Smooth muscle cell (in vitro differentiated cells): ENCODE measurements at regions not wholly inside any gene's neighbourhood (a gene's known extent, or its start where the extent isn't known, plus 50 kb on each side); places are given as distances from the start of the nearest gene placed in this dataset.

Experiments
- DNase-seq: peaks from one replicate; lab custom pipeline; 2025; ENCODE audit not compliant: unreplicated experiment; lab: John Stamatoyannopoulos, UW
- H2AFZ ChIP-seq: fragments of 200-600 bp; sonication (generic); 2 replicates; pipeline ENCODE4 v1.6.0; 2016; ENCODE audit warnings: antibody characterized with exemption, low read depth, mild to moderate bottlenecking
- H3F3A ChIP-seq: fragments of 200-600 bp; sonication (generic); 2 replicates; pipeline ENCODE4 v1.6.0; 2017; ENCODE audit warnings: antibody characterized with exemption, low read depth
- H3K27ac ChIP-seq: fragments of 200-600 bp; sonication (generic); 2 replicates; pipeline ENCODE4 v1.5.1; 2016; ENCODE audit warnings: low read depth, mild to moderate bottlenecking
- H3K27me3 ChIP-seq: fragments of 200-600 bp; sonication (generic); 2 replicates; pipeline ENCODE4 v1.6.1; 2016; ENCODE audit warnings: low read depth, mild to moderate bottlenecking
- H3K36me3 ChIP-seq: fragments of 200-600 bp; sonication (generic); 2 replicates; pipeline ENCODE4 v1.5.1; 2016; ENCODE audit warnings: low read depth
- H3K4me1 ChIP-seq: fragments of 200-600 bp; sonication (generic); 2 replicates; pipeline ENCODE4 v1.5.1; 2016; ENCODE audit warnings: low read depth
- H3K4me2 ChIP-seq: fragments of 200-600 bp; sonication (generic); 2 replicates; pipeline ENCODE4 v1.6.0; 2016; ENCODE audit warnings: mild to moderate bottlenecking
- H3K4me3 ChIP-seq: fragments of 200-600 bp; sonication (generic); 2 replicates; pipeline ENCODE4 v1.5.1; 2016; ENCODE audit warnings: mild to moderate bottlenecking
- H3K79me2 ChIP-seq: fragments of 200-600 bp; sonication (generic); 2 replicates; pipeline ENCODE4 v1.6.0; 2016; ENCODE audit warnings: low read depth, mild to moderate bottlenecking
- H3K9ac ChIP-seq: fragments of 200-600 bp; sonication (generic); 2 replicates; pipeline ENCODE4 v1.6.0; 2016; ENCODE audit warnings: low read depth
- H3K9me3 ChIP-seq: fragments of 200-600 bp; sonication (generic); replicated peaks from 2 replicates; pipeline ENCODE4 v1.5.1; 2016; ENCODE audit warnings: low read depth
- H4K20me1 ChIP-seq: fragments of 200-600 bp; sonication (generic); 2 replicates; pipeline ENCODE4 v1.6.0; 2016; ENCODE audit warnings: low read depth
- CTCF ChIP-seq: fragments of 200-600 bp; sonication (generic); IDR thresholded peaks from 2 replicates; pipeline ENCODE4 v1.5.1; 2017; ENCODE audit warnings: borderline replicate concordance, mild to moderate bottlenecking, antibody characterized with exemption; ENCODE audit not compliant: insufficient read depth, poor library complexity, severe bottlenecking
- WGBS: methylation state at CpG from one replicate; pipeline ENCODE4 v1.1.7; 2016; ENCODE audit warnings: low lambda C conversion rate; 5-methylcytosine and 5-hydroxymethylcytosine counted together

DNA sequence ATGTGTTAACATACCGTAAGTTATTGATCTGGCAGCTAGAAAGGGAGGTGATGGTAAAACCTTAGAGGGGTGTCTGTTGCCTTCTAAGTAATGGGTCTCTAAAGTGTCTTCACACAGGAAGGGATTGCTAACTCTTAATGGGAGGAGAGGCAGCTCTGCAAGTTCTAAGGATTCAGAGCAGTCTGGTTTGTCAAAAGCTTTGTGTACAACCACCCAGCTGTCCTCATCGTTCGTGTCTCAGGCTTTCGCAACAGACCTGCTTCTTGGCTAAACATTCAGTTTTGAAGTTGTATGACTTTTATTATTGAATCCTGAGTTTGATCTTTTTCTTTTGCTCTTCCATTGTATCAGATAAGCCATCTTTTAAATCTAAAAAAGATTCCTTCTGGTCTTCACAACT, 404.9 kb downstream of the SQOR start:
- Histone ChIP-seq H3K4me3 (no peak overlapping the region), H3K9me3 (no peaks in the 10 kb centered on the region), H3K4me2 (no peak overlapping the region), H4K20me1 (no peaks in the 10 kb centered on the region), H3K79me2 (no peaks in the 10 kb centered on the region), H2AFZ (no peak overlapping the region), H3K9ac (no peak overlapping the region), H3K4me1 (no peaks in the 10 kb centered on the region), H3F3A (no peaks in the 10 kb centered on the region), H3K27ac (no peak overlapping the region), H3K36me3 (no peaks in the 10 kb centered on the region), H3K27me3 (no peaks in the 10 kb centered on the region)
- WGBS = 70% methylated on average over 4 of the region's 4 CpGs
- DNase-seq = no peak
- TF ChIP-seq CTCF = no peak

GRCh38 chr15:46041905-46042304, 407.1 kb downstream of the SQOR start:
- Histone ChIP-seq H3K27me3 (no peaks in the 10 kb centered on the region), H3K36me3 (no peaks in the 10 kb centered on the region), H3K9ac (no peak overlapping the region), H3K27ac (no peak overlapping the region), H3K79me2 (no peaks in the 10 kb centered on the region), H4K20me1 (no peaks in the 10 kb centered on the region), H2AFZ (no peak overlapping the region), H3K4me2 (no peak overlapping the region), H3K9me3 (no peaks in the 10 kb centered on the region), H3K4me3 (no peak overlapping the region), H3K4me1 (no peaks in the 10 kb centered on the region), H3F3A (no peaks in the 10 kb centered on the region)
- no peak for TF ChIP-seq CTCF
- 87% methylated on average over 5 of the region's 5 CpGs for WGBS
- no peak for DNase-seq

DNA sequence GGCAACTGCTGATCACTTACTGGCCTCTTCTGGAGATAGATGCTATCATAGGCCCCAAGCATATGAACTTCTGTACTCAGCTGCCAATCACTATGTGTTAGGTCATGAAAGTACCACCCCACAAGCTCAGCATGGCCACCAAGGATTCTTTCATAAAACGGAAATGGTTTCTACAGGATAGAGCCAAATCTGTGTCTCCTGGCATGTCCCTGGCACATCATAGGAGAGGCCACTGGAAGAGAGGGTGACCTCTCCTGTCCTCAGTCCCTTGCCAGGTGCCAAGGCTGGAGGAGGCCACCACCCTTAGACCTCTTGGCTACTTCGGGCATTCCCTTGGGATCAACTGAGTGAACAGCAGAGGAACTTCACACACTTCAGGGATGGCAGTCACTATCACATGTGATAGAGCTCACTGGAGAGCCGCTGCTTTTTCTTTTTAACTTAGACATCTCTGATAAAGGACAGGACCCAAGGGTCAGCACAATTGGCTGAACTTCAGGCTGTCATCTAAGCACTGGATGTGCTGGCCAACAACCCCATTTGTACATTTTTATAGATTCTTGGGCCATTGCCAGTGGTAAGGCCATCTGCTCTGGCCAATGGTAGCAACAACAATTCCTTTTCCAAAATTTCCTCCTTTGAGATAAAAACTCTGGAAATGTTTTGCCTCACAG, 425.2 kb downstream of the SQOR start:
- no peaks in the 10 kb centered on the region for H3F3A ChIP-seq
- H3K9me3 ChIP-seq = no peaks in the 10 kb centered on the region
- no peaks in the 10 kb centered on the region for H3K4me1 ChIP-seq
- H3K79me2 ChIP-seq = no peaks in the 10 kb centered on the region
- no peak for DNase-seq
- no peak for TF ChIP-seq CTCF
- no peaks in the 10 kb centered on the region for H4K20me1 ChIP-seq
- no peak overlapping the region for H3K9ac ChIP-seq
- no peak overlapping the region for H3K4me2 ChIP-seq
- WGBS = 92% methylated on average over 3 of the region's 3 CpGs
- no peak overlapping the region for H3K4me3 ChIP-seq
- no peaks in the 10 kb centered on the region for H3K27me3 ChIP-seq
- H3K27ac ChIP-seq = no peak overlapping the region
- no peak overlapping the region for H2AFZ ChIP-seq
- no peaks in the 10 kb centered on the region for H3K36me3 ChIP-seq

DNA sequence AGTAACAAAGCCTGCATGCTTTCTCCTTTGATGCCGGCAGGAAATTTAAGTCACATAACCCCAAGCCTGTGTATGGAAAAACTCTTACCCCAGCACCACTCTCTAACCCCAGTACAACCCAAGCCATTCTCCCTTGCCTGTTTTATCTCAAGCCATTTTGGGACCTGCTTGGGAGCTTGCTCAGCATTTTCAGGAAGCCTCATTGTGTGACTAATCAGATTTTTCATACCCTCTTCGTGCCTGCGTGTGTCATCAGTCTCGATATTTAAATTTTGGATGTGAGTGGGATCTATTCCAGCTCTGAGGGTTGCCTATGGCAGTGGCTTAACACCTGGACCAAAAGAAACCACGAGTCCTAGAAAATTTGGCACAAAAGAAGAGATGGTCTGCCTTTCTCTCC, 426.2 kb downstream of the SQOR start:
- Histone ChIP-seq H3K36me3 (no peaks in the 10 kb centered on the region), H3K27me3 (no peaks in the 10 kb centered on the region), H3K9ac (no peak overlapping the region), H3K4me3 (no peak overlapping the region), H3K9me3 (no peaks in the 10 kb centered on the region), H3K4me1 (no peaks in the 10 kb centered on the region), H4K20me1 (no peaks in the 10 kb centered on the region), H3K4me2 (no peak overlapping the region), H3K79me2 (no peaks in the 10 kb centered on the region), H2AFZ (no peak overlapping the region), H3K27ac (no peak overlapping the region), H3F3A (no peaks in the 10 kb centered on the region)
- no peak for TF ChIP-seq CTCF
- DNase-seq = no peak
- WGBS = 82% methylated on average over 5 of the region's 5 CpGs
